ENCODE measurements at regions not wholly inside any gene's neighbourhood (a gene's known extent, or its start where the extent isn't known, plus 50 kb on each side); places are given as distances from the start of the nearest gene placed in this dataset.

DNA sequence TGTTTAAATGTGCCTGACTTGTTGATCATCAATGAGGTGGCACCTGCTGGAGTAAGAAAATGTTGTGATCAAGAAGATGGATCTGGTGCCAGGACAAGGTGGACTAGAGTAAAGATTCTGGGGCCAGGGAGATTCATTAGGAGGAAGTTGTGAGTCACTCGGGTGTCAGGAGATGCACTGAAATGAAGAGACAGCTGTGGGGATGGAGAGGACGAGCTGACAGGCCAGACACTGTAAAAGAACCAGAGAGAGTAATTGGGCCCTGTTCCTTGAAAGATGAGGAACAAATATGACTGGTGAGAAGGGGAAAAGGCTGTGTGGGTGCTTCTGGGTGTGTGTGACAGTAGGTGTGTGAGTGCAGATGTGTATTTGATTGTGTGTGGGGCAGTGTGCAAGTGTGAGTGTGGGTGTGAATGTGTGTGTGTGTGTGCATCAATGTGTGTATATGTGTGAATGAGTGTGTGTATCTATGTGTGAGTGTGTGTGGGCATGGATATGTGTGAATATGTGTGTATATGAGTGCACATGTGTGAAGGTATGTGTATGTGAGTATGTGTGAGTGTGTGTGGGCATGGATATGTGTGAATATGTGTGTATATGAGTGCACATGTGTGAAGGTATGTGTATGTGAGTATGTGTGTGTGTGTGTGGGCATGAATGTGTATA lies 260.5 kb downstream of the RFC3 start:
- no peak for TF ChIP-seq EGR1 (IDR thresholded peaks at IDR 0.05; ENCODE audit: low read depth)
- no peak for TF ChIP-seq YY1 (IDR thresholded peaks at IDR 0.05; ENCODE audit: extremely low read depth, insufficient replicate concordance, low read depth, low read length)
- no peak for TF ChIP-seq ZNF274 (IDR thresholded peaks at IDR 0.05; ENCODE audit: low read depth, low read length)
- TF ChIP-seq TCF7L2 (IDR thresholded peaks at IDR 0.05; ENCODE audit: borderline replicate concordance, extremely low read depth, insufficient read depth, insufficient read length), result no peak
- no peak for TF ChIP-seq JUND (IDR thresholded peaks at IDR 0.05)
- no peak for TF ChIP-seq EZH2phosphoT487 (IDR thresholded peaks at IDR 0.05; ENCODE audit: borderline replicate concordance)
- TF ChIP-seq RAD21 (IDR thresholded peaks at IDR 0.05; ENCODE audit: low read depth), result no peak
- TF ChIP-seq POLR2A (IDR thresholded peaks at IDR 0.05; ENCODE audit: borderline replicate concordance, extremely low read depth, insufficient read depth, insufficient read length), result no peak
- no peak for TF ChIP-seq ELF1 (IDR thresholded peaks at IDR 0.05; ENCODE audit: borderline replicate concordance, low read depth)
- H3K9me2 ChIP-seq (ENCODE audit: insufficient read depth), result no peaks in the 10 kb centered on the region
- H2AFZ ChIP-seq (ENCODE audit: low read depth, low read length, poor library complexity, severe bottlenecking), result no peak overlapping the region
- no peaks in the 10 kb centered on the region for H4K20me1 ChIP-seq (ENCODE audit: insufficient read depth)
- ChIA-PET CTCF (interaction anchor here (1.2 to 1.9 kb wide), 5 partner anchors 20 to 278 kb away, joined by 3 to 18 read pairs (median 4); no protein-coding TSS in a partner anchor), RAD21 (ENCODE audit: low non-redundant PET in 1 of 2, low total read pairs in 2 of 2, uncharacterized antibody in 2 of 2, unreplicated experiment in 2 of 2) (interaction anchor here in 1 of 2 experiments (1.3 kb wide), 1 partner anchor 78 kb away, joined by 4 read pairs; no protein-coding TSS in a partner anchor), POLR2A (no interaction called here)
- H3K4me3 ChIP-seq (replicated peaks in 1 of 2; ENCODE audit: low read depth in 1 of 2, low read length in 2 of 2), result no peak overlapping the region
- H3K79me2 ChIP-seq (ENCODE audit: insufficient read depth, low read length), result no peaks in the 10 kb centered on the region
- H3K27me3 ChIP-seq (ENCODE audit: insufficient read depth, low read length), result no peaks in the 10 kb centered on the region
- BruUV-seq (replicated peaks), result no TSS peak
- H3K9ac ChIP-seq (ENCODE audit: low read length), result no peak overlapping the region
- no peaks in the 10 kb centered on the region for H3K9me3 ChIP-seq (ENCODE audit: control insufficient read depth in 1 of 2, insufficient read depth in 1 of 2, low read depth in 1 of 2, low read length in 2 of 2)
- no peak overlapping the region for H3K27ac ChIP-seq (ENCODE audit: low read depth, low read length)
- intact Hi-C loops (cut with micrococcal nuclease), result loop anchor here (5.0 kb wide), 1 partner anchor 276 kb away; no protein-coding TSS in a partner anchor
- ATAC-seq (no peak), DNase-seq (ENCODE audit: low read depth, low spot score) (no peak)
- H3K4me1 ChIP-seq (ENCODE audit: control insufficient read depth in 1 of 2, insufficient read depth in 2 of 2, low read length in 2 of 2), result no peaks in the 10 kb centered on the region
- no peak overlapping the region for H3K4me2 ChIP-seq (ENCODE audit: low read length)
- no peaks in the 10 kb centered on the region for H3K36me3 ChIP-seq (ENCODE audit: control insufficient read depth in 1 of 2, insufficient read depth in 2 of 2, low read length in 2 of 2)

DNA sequence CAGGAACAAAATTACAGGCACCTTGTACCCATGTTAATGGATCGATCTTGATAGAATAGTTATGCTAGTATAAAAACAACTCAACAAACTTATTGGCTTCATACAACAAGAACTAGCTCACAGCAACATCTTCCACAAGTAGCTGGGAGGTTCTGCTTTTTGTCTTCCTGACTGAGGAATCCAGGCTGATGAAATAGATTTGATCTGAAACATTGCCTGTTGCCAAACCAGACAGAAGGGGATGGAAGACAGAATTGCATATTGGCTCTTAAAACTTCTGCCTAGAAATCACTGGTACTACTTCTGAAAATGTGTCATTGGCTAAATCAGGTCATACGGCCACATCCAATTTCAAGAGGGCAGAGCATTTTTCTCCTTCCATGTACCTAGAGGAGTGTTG lies 267.3 kb downstream of the RFC3 start:
- H3K9me3 ChIP-seq (ENCODE audit: control insufficient read depth in 1 of 2, insufficient read depth in 1 of 2, low read depth in 1 of 2, low read length in 2 of 2), result no peaks in the 10 kb centered on the region
- no peaks in the 10 kb centered on the region for H3K27me3 ChIP-seq (ENCODE audit: insufficient read depth, low read length)
- H3K4me3 ChIP-seq (replicated peaks in 1 of 2; ENCODE audit: low read depth in 1 of 2, low read length in 2 of 2), result no peak overlapping the region
- no peak overlapping the region for H3K4me2 ChIP-seq (ENCODE audit: low read length)
- DNase-seq (ENCODE audit: low read depth, low spot score), result no peak
- no peaks in the 10 kb centered on the region for H3K36me3 ChIP-seq (ENCODE audit: control insufficient read depth in 1 of 2, insufficient read depth in 2 of 2, low read length in 2 of 2)
- no peak for ATAC-seq
- no TSS peak for BruUV-seq (replicated peaks)
- no peaks in the 10 kb centered on the region for H3K9me2 ChIP-seq (ENCODE audit: insufficient read depth)
- no peaks in the 10 kb centered on the region for H4K20me1 ChIP-seq (ENCODE audit: insufficient read depth)
- ChIA-PET RAD21 (ENCODE audit: low non-redundant PET in 1 of 2, low total read pairs in 2 of 2, uncharacterized antibody in 2 of 2, unreplicated experiment in 2 of 2) (no interaction called here), CTCF (no interaction called here), POLR2A (no interaction called here)
- H2AFZ ChIP-seq (ENCODE audit: low read depth, low read length, poor library complexity, severe bottlenecking), result no peak overlapping the region
- H3K4me1 ChIP-seq (ENCODE audit: control insufficient read depth in 1 of 2, insufficient read depth in 2 of 2, low read length in 2 of 2), result no peaks in the 10 kb centered on the region
- no peak overlapping the region for H3K27ac ChIP-seq (ENCODE audit: low read depth, low read length)
- intact Hi-C loops (cut with micrococcal nuclease), result no loop called here
- no peak overlapping the region for H3K9ac ChIP-seq (ENCODE audit: low read length)
- no peaks in the 10 kb centered on the region for H3K79me2 ChIP-seq (ENCODE audit: insufficient read depth, low read length)
- TF ChIP-seq, protein P1, sequence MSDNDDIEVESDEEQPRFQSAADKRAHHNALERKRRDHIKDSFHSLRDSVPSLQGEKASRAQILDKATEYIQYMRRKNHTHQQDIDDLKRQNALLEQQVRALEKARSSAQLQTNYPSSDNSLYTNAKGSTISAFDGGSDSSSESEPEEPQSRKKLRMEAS (IDR thresholded peaks at IDR 0.05), result no peak
- TF ChIP-seq EGR1 (IDR thresholded peaks at IDR 0.05; ENCODE audit: low read depth) (no peak), CEBPB (IDR thresholded peaks at IDR 0.05; ENCODE audit: low read depth) (no peak), SP1 (IDR thresholded peaks at IDR 0.05; ENCODE audit: low read depth) (no peak), ZNF274 (IDR thresholded peaks at IDR 0.05; ENCODE audit: low read depth, low read length) (no peak)
- TF ChIP-seq, protein P2, sequence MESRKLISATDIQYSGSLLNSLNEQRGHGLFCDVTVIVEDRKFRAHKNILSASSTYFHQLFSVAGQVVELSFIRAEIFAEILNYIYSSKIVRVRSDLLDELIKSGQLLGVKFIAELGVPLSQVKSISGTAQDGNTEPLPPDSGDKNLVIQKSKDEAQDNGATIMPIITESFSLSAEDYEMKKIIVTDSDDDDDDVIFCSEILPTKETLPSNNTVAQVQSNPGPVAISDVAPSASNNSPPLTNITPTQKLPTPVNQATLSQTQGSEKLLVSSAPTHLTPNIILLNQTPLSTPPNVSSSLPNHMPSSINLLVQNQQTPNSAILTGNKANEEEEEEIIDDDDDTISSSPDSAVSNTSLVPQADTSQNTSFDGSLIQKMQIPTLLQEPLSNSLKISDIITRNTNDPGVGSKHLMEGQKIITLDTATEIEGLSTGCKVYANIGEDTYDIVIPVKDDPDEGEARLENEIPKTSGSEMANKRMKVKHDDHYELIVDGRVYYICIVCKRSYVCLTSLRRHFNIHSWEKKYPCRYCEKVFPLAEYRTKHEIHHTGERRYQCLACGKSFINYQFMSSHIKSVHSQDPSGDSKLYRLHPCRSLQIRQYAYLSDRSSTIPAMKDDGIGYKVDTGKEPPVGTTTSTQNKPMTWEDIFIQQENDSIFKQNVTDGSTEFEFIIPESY (IDR thresholded peaks at IDR 0.05; ENCODE audit: extremely low read depth, insufficient replicate concordance, low read length), result no peak
- TF ChIP-seq, protein P3, sequence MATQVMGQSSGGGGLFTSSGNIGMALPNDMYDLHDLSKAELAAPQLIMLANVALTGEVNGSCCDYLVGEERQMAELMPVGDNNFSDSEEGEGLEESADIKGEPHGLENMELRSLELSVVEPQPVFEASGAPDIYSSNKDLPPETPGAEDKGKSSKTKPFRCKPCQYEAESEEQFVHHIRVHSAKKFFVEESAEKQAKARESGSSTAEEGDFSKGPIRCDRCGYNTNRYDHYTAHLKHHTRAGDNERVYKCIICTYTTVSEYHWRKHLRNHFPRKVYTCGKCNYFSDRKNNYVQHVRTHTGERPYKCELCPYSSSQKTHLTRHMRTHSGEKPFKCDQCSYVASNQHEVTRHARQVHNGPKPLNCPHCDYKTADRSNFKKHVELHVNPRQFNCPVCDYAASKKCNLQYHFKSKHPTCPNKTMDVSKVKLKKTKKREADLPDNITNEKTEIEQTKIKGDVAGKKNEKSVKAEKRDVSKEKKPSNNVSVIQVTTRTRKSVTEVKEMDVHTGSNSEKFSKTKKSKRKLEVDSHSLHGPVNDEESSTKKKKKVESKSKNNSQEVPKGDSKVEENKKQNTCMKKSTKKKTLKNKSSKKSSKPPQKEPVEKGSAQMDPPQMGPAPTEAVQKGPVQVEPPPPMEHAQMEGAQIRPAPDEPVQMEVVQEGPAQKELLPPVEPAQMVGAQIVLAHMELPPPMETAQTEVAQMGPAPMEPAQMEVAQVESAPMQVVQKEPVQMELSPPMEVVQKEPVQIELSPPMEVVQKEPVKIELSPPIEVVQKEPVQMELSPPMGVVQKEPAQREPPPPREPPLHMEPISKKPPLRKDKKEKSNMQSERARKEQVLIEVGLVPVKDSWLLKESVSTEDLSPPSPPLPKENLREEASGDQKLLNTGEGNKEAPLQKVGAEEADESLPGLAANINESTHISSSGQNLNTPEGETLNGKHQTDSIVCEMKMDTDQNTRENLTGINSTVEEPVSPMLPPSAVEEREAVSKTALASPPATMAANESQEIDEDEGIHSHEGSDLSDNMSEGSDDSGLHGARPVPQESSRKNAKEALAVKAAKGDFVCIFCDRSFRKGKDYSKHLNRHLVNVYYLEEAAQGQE (IDR thresholded peaks at IDR 0.05; ENCODE audit: low read depth), result no peak
- TF ChIP-seq, protein P4, sequence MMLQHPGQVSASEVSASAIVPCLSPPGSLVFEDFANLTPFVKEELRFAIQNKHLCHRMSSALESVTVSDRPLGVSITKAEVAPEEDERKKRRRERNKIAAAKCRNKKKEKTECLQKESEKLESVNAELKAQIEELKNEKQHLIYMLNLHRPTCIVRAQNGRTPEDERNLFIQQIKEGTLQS (IDR thresholded peaks at IDR 0.05), result no peak
